ENCODE measurements at regions not wholly inside any gene's neighbourhood (a gene's known extent, or its start where the extent isn't known, plus 50 kb on each side); places are given as distances from the start of the nearest gene placed in this dataset.

DNA sequence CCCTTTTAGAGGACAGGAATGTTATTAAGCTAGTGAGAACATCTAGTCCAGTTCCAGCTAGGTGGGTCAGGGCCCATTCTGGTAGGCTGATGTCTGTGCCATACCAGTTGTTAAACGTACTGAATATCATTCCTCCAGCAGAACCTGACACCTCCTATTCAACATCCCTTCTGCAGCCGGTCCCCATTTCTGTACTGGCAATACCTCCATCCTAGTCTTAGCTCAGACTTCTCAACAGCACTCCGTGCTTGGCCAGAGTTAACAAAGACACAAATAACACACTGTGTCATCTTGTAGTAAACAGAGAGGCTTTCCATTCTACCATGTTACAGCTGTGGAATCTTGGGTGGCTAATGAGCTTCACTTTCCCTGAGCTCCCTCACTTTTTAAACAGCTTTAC lies 94.3 kb upstream of the PDE3A start:
- WGBS (ENCODE audit: insufficient coverage, low coverage, missing lambda C conversion rate), result 0% methylated on average over 3 of the region's 3 CpGs

DNA sequence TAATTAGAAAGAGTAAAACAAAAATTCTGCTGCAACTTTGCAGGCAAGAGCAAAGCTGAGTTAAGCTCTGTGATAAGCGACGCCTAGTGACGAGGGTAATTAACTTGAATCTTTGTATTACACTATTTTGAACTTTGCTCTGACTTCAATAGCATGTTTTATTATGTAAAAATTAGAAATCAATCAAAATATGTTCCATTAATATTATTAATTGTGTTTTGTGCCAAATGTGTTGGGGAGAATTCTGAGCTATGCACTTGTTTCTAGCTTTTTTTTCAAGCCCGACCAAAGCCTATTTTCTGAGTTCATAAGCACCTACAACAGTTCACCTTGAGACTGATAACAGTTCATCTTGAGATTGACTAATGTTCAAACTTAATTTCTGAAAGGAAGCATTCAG lies 90.1 kb upstream of the PDE3A start:
- 3% methylated on average over 4 of the region's 4 CpGs for WGBS (ENCODE audit: insufficient coverage, low coverage, missing lambda C conversion rate)
- ChIA-PET CTCF (ENCODE audit: low intra/inter-chr PET ratio) (no interaction called here), POLR2A (no interaction called here)
- TF ChIP-seq, protein P1, sequence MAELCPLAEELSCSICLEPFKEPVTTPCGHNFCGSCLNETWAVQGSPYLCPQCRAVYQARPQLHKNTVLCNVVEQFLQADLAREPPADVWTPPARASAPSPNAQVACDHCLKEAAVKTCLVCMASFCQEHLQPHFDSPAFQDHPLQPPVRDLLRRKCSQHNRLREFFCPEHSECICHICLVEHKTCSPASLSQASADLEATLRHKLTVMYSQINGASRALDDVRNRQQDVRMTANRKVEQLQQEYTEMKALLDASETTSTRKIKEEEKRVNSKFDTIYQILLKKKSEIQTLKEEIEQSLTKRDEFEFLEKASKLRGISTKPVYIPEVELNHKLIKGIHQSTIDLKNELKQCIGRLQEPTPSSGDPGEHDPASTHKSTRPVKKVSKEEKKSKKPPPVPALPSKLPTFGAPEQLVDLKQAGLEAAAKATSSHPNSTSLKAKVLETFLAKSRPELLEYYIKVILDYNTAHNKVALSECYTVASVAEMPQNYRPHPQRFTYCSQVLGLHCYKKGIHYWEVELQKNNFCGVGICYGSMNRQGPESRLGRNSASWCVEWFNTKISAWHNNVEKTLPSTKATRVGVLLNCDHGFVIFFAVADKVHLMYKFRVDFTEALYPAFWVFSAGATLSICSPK (IDR thresholded peaks at IDR 0.05; ENCODE audit: borderline replicate concordance), result no peak
- TF ChIP-seq ZNF57 (CRISPR knock-in tag; IDR thresholded peaks at IDR 0.05) (no peak), CHCHD3 (CRISPR knock-in tag; IDR thresholded peaks at IDR 0.05) (no peak)
- TF ChIP-seq, protein P2, sequence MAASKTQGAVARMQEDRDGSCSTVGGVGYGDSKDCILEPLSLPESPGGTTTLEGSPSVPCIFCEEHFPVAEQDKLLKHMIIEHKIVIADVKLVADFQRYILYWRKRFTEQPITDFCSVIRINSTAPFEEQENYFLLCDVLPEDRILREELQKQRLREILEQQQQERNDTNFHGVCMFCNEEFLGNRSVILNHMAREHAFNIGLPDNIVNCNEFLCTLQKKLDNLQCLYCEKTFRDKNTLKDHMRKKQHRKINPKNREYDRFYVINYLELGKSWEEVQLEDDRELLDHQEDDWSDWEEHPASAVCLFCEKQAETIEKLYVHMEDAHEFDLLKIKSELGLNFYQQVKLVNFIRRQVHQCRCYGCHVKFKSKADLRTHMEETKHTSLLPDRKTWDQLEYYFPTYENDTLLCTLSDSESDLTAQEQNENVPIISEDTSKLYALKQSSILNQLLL (CRISPR knock-in tag; IDR thresholded peaks at IDR 0.05; ENCODE audit: borderline replicate concordance), result no peak
- TF ChIP-seq, protein P3, sequence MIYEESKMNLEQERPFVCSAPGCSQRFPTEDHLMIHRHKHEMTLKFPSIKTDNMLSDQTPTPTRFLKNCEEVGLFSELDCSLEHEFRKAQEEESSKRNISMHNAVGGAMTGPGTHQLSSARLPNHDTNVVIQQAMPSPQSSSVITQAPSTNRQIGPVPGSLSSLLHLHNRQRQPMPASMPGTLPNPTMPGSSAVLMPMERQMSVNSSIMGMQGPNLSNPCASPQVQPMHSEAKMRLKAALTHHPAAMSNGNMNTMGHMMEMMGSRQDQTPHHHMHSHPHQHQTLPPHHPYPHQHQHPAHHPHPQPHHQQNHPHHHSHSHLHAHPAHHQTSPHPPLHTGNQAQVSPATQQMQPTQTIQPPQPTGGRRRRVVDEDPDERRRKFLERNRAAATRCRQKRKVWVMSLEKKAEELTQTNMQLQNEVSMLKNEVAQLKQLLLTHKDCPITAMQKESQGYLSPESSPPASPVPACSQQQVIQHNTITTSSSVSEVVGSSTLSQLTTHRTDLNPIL (CRISPR knock-in tag; IDR thresholded peaks at IDR 0.05), result no peak

More for the DNA sequence above, 94.3 kb upstream of the PDE3A start:
- Histone ChIP-seq H3K4me3 (no peak overlapping the region), H3K9ac (ENCODE audit: insufficient read depth in 1 of 2, low read depth in 2 of 2, low read length in 2 of 2) (no peak overlapping the region), H3K9me3 (replicated peaks; ENCODE audit: control insufficient read depth, insufficient read depth, low read depth, low read length) (no peaks in the 10 kb centered on the region), H3K4me2 (ENCODE audit: insufficient read depth, low read length) (no peak overlapping the region), H3K36me3 (ENCODE audit: control insufficient read depth, insufficient read depth, low read length) (no peaks in the 10 kb centered on the region), H3K27me3 (ENCODE audit: control insufficient read depth in 2 of 2, insufficient read depth in 2 of 2, low read length in 2 of 2) (no peaks in the 10 kb centered on the region), H2AFZ (ENCODE audit: low read depth, low read length) (no peak overlapping the region), H3K9me1 (ENCODE audit: control insufficient read depth, insufficient read depth, low read length) (no peaks in the 10 kb centered on the region), H3K79me2 (ENCODE audit: control insufficient read depth, insufficient read depth, low read length) (no peaks in the 10 kb centered on the region), H3K27ac (ENCODE audit: extremely low read depth, low read depth, low read length) (no peak overlapping the region), H4K20me1 (replicated peaks; ENCODE audit: control insufficient read depth, insufficient read depth, low read length) (no peaks in the 10 kb centered on the region), H3K4me1 (replicated peaks in 1 of 2; ENCODE audit: control insufficient read depth in 2 of 2, insufficient read depth in 2 of 2, low read length in 2 of 2) (no peaks in the 10 kb centered on the region)
- BruUV-seq (replicated peaks), result no TSS peak
- TF ChIP-seq, protein P4, sequence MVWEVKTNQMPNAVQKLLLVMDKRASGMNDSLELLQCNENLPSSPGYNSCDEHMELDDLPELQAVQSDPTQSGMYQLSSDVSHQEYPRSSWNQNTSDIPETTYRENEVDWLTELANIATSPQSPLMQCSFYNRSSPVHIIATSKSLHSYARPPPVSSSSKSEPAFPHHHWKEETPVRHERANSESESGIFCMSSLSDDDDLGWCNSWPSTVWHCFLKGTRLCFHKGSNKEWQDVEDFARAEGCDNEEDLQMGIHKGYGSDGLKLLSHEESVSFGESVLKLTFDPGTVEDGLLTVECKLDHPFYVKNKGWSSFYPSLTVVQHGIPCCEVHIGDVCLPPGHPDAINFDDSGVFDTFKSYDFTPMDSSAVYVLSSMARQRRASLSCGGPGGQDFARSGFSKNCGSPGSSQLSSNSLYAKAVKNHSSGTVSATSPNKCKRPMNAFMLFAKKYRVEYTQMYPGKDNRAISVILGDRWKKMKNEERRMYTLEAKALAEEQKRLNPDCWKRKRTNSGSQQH (CRISPR knock-in tag; IDR thresholded peaks at IDR 0.05), result no peak
- TF ChIP-seq PHF8 (IDR thresholded peaks at IDR 0.05; ENCODE audit: borderline replicate concordance, low read length), result no peak
- TF ChIP-seq, protein P5, sequence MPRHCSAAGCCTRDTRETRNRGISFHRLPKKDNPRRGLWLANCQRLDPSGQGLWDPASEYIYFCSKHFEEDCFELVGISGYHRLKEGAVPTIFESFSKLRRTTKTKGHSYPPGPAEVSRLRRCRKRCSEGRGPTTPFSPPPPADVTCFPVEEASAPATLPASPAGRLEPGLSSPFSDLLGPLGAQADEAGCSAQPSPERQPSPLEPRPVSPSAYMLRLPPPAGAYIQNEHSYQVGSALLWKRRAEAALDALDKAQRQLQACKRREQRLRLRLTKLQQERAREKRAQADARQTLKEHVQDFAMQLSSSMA (CRISPR knock-in tag; IDR thresholded peaks at IDR 0.05), result no peak
- TF ChIP-seq CEBPB (tag; IDR thresholded peaks at IDR 0.05), result no peak
- TF ChIP-seq HDAC6 (IDR thresholded peaks at IDR 0.05; ENCODE audit: low read depth, low read length), result no peak
- ATAC-seq (no peak), FAIRE-seq (no peak), DNase-seq (ENCODE audit: extremely low read depth in 1 of 4, low spot score in 3 of 4) (no peak)
- in situ Hi-C loops (cut with MboI) (no loop called here), intact Hi-C loops (cut with micrococcal nuclease) (no loop called here)
- CTCF ChIA-PET (ENCODE audit: low intra/inter-chr PET ratio), result no interaction called here
- POLR2A ChIA-PET, result no interaction called here

More for the DNA sequence above, 90.1 kb upstream of the PDE3A start:
- no peak for FAIRE-seq
- no peaks in the 10 kb centered on the region for H3K79me2 ChIP-seq (ENCODE audit: control insufficient read depth, insufficient read depth, low read length)
- no peak overlapping the region for H3K27ac ChIP-seq (ENCODE audit: extremely low read depth, low read depth, low read length)
- no peaks in the 10 kb centered on the region for H3K9me1 ChIP-seq (ENCODE audit: control insufficient read depth, insufficient read depth, low read length)
- ATAC-seq, result no peak
- H3K27me3 ChIP-seq (ENCODE audit: control insufficient read depth in 2 of 2, insufficient read depth in 2 of 2, low read length in 2 of 2), result no peaks in the 10 kb centered on the region
- no TSS peak for BruUV-seq (replicated peaks)
- H4K20me1 ChIP-seq (replicated peaks; ENCODE audit: control insufficient read depth, insufficient read depth, low read length), result no peaks in the 10 kb centered on the region
- in situ Hi-C loops (cut with MboI) (no loop called here), intact Hi-C loops (cut with micrococcal nuclease) (no loop called here)
- no peak overlapping the region for H3K9ac ChIP-seq (ENCODE audit: insufficient read depth in 1 of 2, low read depth in 2 of 2, low read length in 2 of 2)
- no peak overlapping the region for H2AFZ ChIP-seq (ENCODE audit: low read depth, low read length)
- no peak overlapping the region for H3K4me3 ChIP-seq
- H3K9me3 ChIP-seq (replicated peaks; ENCODE audit: control insufficient read depth, insufficient read depth, low read depth, low read length), result no peaks in the 10 kb centered on the region
- no peaks in the 10 kb centered on the region for H3K36me3 ChIP-seq (ENCODE audit: control insufficient read depth, insufficient read depth, low read length)
- no peak overlapping the region for H3K4me2 ChIP-seq (ENCODE audit: insufficient read depth, low read length)
- DNase-seq (ENCODE audit: extremely low read depth in 1 of 4, low spot score in 3 of 4), result no peak
- H3K4me1 ChIP-seq (replicated peaks in 1 of 2; ENCODE audit: control insufficient read depth in 2 of 2, insufficient read depth in 2 of 2, low read length in 2 of 2), result no peaks in the 10 kb centered on the region

Measured in K562 (cell line).